Activated T-helper 17 cell treated with anti-CD3 and anti-CD28 coated beads, Interleukin-2, amount 50 U/mL, for 72 hours (primary cell): ENCODE measurements at regions not wholly inside any gene's neighbourhood (a gene's known extent, or its start where the extent isn't known, plus 50 kb on each side); places are given as distances from the start of the nearest gene placed in this dataset.
A peak's percentile ranks its signal among the peaks of the same experiment; 100 is the strongest.

ENCODE experiments used
- ATAC-seq: fragments of 150-1000 bp; cut with Tn5 transposase; replicated peaks from 2 replicates; pipeline ENCODE4 v1.10.0; 2021; ENCODE audit warnings: mild to moderate bottlenecking, moderate library complexity
- H3K27ac Mint-ChIP-seq: one replicate; pipeline ENCODE4 v1.8.0; 2022; ENCODE audit warnings: mixed read lengths
- H3K27me3 Mint-ChIP-seq: one replicate; pipeline ENCODE4 v1.8.0; 2022; ENCODE audit warnings: mixed read lengths
- H3K36me3 Mint-ChIP-seq: one replicate; pipeline ENCODE4 v1.8.0; 2022; ENCODE audit warnings: low read depth, mild to moderate bottlenecking, mixed read lengths
- H3K4me1 Mint-ChIP-seq: one replicate; pipeline ENCODE4 v1.8.0; 2022; ENCODE audit warnings: mixed read lengths
- H3K4me3 Mint-ChIP-seq: one replicate; pipeline ENCODE4 v1.8.0; 2022; ENCODE audit warnings: mild to moderate bottlenecking, mixed read lengths
- H3K9me3 Mint-ChIP-seq: one replicate; pipeline ENCODE4 v1.8.0; 2022; ENCODE audit warnings: mixed read lengths

GRCh38 chrX:20522420-20522819 is 255.7 kb upstream of the RPS6KA3 start:
- peaks cover 16% of the 10 kb centered on the region for H3K4me1 Mint-ChIP-seq
- H3K4me3 Mint-ChIP-seq, result no peak overlapping the region
- no peak for ATAC-seq
- H3K9me3 Mint-ChIP-seq, result no peaks in the 10 kb centered on the region
- H3K27ac Mint-ChIP-seq, result no peak overlapping the region
- peaks cover 16% of the 10 kb centered on the region for H3K27me3 Mint-ChIP-seq
- H3K36me3 Mint-ChIP-seq, result no peaks in the 10 kb centered on the region

- Mint-ChIP-seq H3K4me1 (peaks cover 16% of the 10 kb centered on the region), H3K27ac (no peak overlapping the region), H3K27me3 (peaks cover 16% of the 10 kb centered on the region), H3K9me3 (no peaks in the 10 kb centered on the region), H3K36me3 (no peaks in the 10 kb centered on the region), H3K4me3 (no peak overlapping the region)
- no peak for ATAC-seq
These were observed 254.5 kb upstream of the RPS6KA3 start for GRCh38 chrX:20521222-20521621.

- H3K27me3 Mint-ChIP-seq, result peaks cover 16% of the 10 kb centered on the region
- H3K36me3 Mint-ChIP-seq, result no peaks in the 10 kb centered on the region
- ATAC-seq, result no peak
- H3K9me3 Mint-ChIP-seq, result no peaks in the 10 kb centered on the region
- no peak overlapping the region for H3K4me3 Mint-ChIP-seq
- H3K4me1 Mint-ChIP-seq, result peaks cover 21% of the 10 kb centered on the region
- H3K27ac Mint-ChIP-seq, result no peak overlapping the region
These were observed 253.1 kb upstream of the RPS6KA3 start for GRCh38 chrX:20519826-20520225.

GRCh38 chrX:20519146-20519545 is 252.4 kb upstream of the RPS6KA3 start:
- ATAC-seq, result no peak
- H3K9me3 Mint-ChIP-seq, result no peaks in the 10 kb centered on the region
- H3K4me1 Mint-ChIP-seq, result peaks cover 20% of the 10 kb centered on the region
- H3K36me3 Mint-ChIP-seq, result no peaks in the 10 kb centered on the region
- H3K4me3 Mint-ChIP-seq, result no peak overlapping the region
- H3K27me3 Mint-ChIP-seq, result peaks cover 16% of the 10 kb centered on the region
- no peak overlapping the region for H3K27ac Mint-ChIP-seq

- peaks cover 12% of the 10 kb centered on the region for H3K4me1 Mint-ChIP-seq
- peaks cover 16% of the 10 kb centered on the region for H3K27me3 Mint-ChIP-seq
- H3K36me3 Mint-ChIP-seq, result no peaks in the 10 kb centered on the region
- no peaks in the 10 kb centered on the region for H3K9me3 Mint-ChIP-seq
- H3K27ac Mint-ChIP-seq, result no peak overlapping the region
- H3K4me3 Mint-ChIP-seq, result no peak overlapping the region
- no peak for ATAC-seq
These were observed 250.9 kb upstream of the RPS6KA3 start for GRCh38 chrX:20517565-20517964.

GRCh38 chrX:20515841-20516461 is 249.2 kb upstream of the RPS6KA3 start:
- H3K4me3 Mint-ChIP-seq, result peak overlapping the region; percentile 41
- ATAC-seq, result peak; percentile 88

GRCh38 chrX:20514358-20514757 is 247.6 kb upstream of the RPS6KA3 start:
- Mint-ChIP-seq H3K27ac (peak overlapping the region; percentile 93), H3K27me3 (peaks cover 12% of the 10 kb centered on the region), H3K36me3 (no peaks in the 10 kb centered on the region), H3K9me3 (no peaks in the 10 kb centered on the region), H3K4me3 (peak overlapping the region; percentile 41), H3K4me1 (peaks cover 12% of the 10 kb centered on the region)
- peak; percentile 25 for ATAC-seq

More at GRCh38 chrX:20515841-20516461, 249.2 kb upstream of the RPS6KA3 start:
- no peaks in the 10 kb centered on the region for H3K9me3 Mint-ChIP-seq
- H3K27me3 Mint-ChIP-seq, result peaks cover 16% of the 10 kb centered on the region
- no peaks in the 10 kb centered on the region for H3K36me3 Mint-ChIP-seq
- peak overlapping the region; percentile 93 for H3K27ac Mint-ChIP-seq
- peaks cover 12% of the 10 kb centered on the region for H3K4me1 Mint-ChIP-seq

- H3K4me1 Mint-ChIP-seq, result peaks cover 6% of the 10 kb centered on the region
- H3K36me3 Mint-ChIP-seq, result no peaks in the 10 kb centered on the region
- no peak overlapping the region for H3K4me3 Mint-ChIP-seq
- H3K9me3 Mint-ChIP-seq, result no peaks in the 10 kb centered on the region
- peaks cover 5% of the 10 kb centered on the region for H3K27me3 Mint-ChIP-seq
- no peak for ATAC-seq
- H3K27ac Mint-ChIP-seq, result no peak overlapping the region
These were observed 246.5 kb upstream of the RPS6KA3 start for GRCh38 chrX:20513185-20513584.

- no peaks in the 10 kb centered on the region for H3K9me3 Mint-ChIP-seq
- H3K4me1 Mint-ChIP-seq, result peaks cover 6% of the 10 kb centered on the region
- no peaks in the 10 kb centered on the region for H3K36me3 Mint-ChIP-seq
These were observed 245.1 kb upstream of the RPS6KA3 start for GRCh38 chrX:20511792-20512191.

GRCh38 chrX:20507901-20508620 is 241.4 kb upstream of the RPS6KA3 start:
- Mint-ChIP-seq H3K27ac (no peak overlapping the region), H3K4me1 (no peaks in the 10 kb centered on the region)

More at GRCh38 chrX:20511792-20512191, 245.1 kb upstream of the RPS6KA3 start:
- no peak for ATAC-seq
- Mint-ChIP-seq H3K27me3 (peaks cover 5% of the 10 kb centered on the region), H3K27ac (no peak overlapping the region), H3K4me3 (no peak overlapping the region)

GRCh38 chrX:20506739-20507138 is 240.0 kb upstream of the RPS6KA3 start:
- Mint-ChIP-seq H3K4me1 (no peaks in the 10 kb centered on the region), H3K4me3 (no peak overlapping the region), H3K27me3 (peaks cover 9% of the 10 kb centered on the region), H3K9me3 (no peaks in the 10 kb centered on the region), H3K36me3 (no peaks in the 10 kb centered on the region), H3K27ac (no peak overlapping the region)
- peak; percentile 47 for ATAC-seq

More at GRCh38 chrX:20507901-20508620, 241.4 kb upstream of the RPS6KA3 start:
- Mint-ChIP-seq H3K36me3 (no peaks in the 10 kb centered on the region), H3K9me3 (no peaks in the 10 kb centered on the region), H3K4me3 (no peak overlapping the region), H3K27me3 (peaks cover 5% of the 10 kb centered on the region)
- ATAC-seq, result no peak

GRCh38 chrX:20500949-20501348 is 234.2 kb upstream of the RPS6KA3 start:
- peaks cover 8% of the 10 kb centered on the region for H3K4me1 Mint-ChIP-seq
- H3K9me3 Mint-ChIP-seq, result no peaks in the 10 kb centered on the region
- H3K4me3 Mint-ChIP-seq, result peak overlapping the region; percentile 57
- peaks cover 3% of the 10 kb centered on the region for H3K27me3 Mint-ChIP-seq
- H3K27ac Mint-ChIP-seq, result no peak overlapping the region
- H3K36me3 Mint-ChIP-seq, result no peaks in the 10 kb centered on the region
- ATAC-seq, result no peak

- Mint-ChIP-seq H3K36me3 (no peaks in the 10 kb centered on the region), H3K9me3 (no peaks in the 10 kb centered on the region), H3K27ac (peak overlapping the region; percentile 77), H3K4me1 (peaks cover 8% of the 10 kb centered on the region), H3K4me3 (peak overlapping the region; percentile 57), H3K27me3 (peaks cover 3% of the 10 kb centered on the region)
- ATAC-seq, result peak; percentile 99
These were observed 233.6 kb upstream of the RPS6KA3 start for GRCh38 chrX:20500171-20500865.

- Mint-ChIP-seq H3K36me3 (no peaks in the 10 kb centered on the region), H3K27me3 (peaks cover 3% of the 10 kb centered on the region), H3K9me3 (no peaks in the 10 kb centered on the region), H3K4me1 (peaks cover 8% of the 10 kb centered on the region), H3K27ac (peak overlapping the region; percentile 77), H3K4me3 (peak overlapping the region; percentile 57)
- no peak for ATAC-seq
These were observed 233.1 kb upstream of the RPS6KA3 start for GRCh38 chrX:20499763-20500162.
